GM23338 (cell line): ENCODE measurements at regions not wholly inside any gene's neighbourhood (a gene's known extent, or its start where the extent isn't known, plus 50 kb on each side); places are given as distances from the start of the nearest gene placed in this dataset.

Source experiments
- ATAC-seq: fragments of 200-7000 bp; cut with Tn5 transposase; 3 replicates; pipeline ENCODE4 v1.9.1; 2020
- DNase-seq: peaks from one replicate; pipeline ENCODE4 v3.0.0-alpha.2; 2015; ENCODE audit warnings: low spot score
- H2AFZ ChIP-seq: fragments of 200-600 bp; sonication (generic); 2 replicates; pipeline ENCODE4 v1.8.0; 2016; ENCODE audit warnings: antibody characterized with exemption, mild to moderate bottlenecking, moderate library complexity
- H3F3A ChIP-seq: fragments of 200-600 bp; sonication (generic); replicated peaks from 2 replicates; pipeline ENCODE4 v1.8.0; 2017; ENCODE audit warnings: antibody characterized with exemption, mixed run types, low read depth
- H3K27ac ChIP-seq: fragments of 200-600 bp; sonication (generic); 2 replicates; pipeline ENCODE4 v1.6.1; 2016; ENCODE audit warnings: low read depth
- H3K27me3 ChIP-seq: fragments of 200-600 bp; sonication (generic); 2 replicates; pipeline ENCODE4 v1.8.0; 2016; ENCODE audit warnings: mild to moderate bottlenecking, mixed run types, moderate library complexity; ENCODE audit not compliant: insufficient read depth
- H3K36me3 ChIP-seq: fragments of 200-600 bp; sonication (generic); 2 replicates; pipeline ENCODE4 v1.8.0; 2016; ENCODE audit warnings: mild to moderate bottlenecking; ENCODE audit not compliant: insufficient read depth
- H3K4me1 ChIP-seq: fragments of 200-600 bp; sonication (generic); 2 replicates; pipeline ENCODE4 v1.8.0; 2016; ENCODE audit warnings: mild to moderate bottlenecking, moderate library complexity; ENCODE audit not compliant: insufficient read depth
- H3K4me2 ChIP-seq: fragments of 200-600 bp; sonication (generic); 2 replicates; pipeline ENCODE4 v1.7.1; 2017; ENCODE audit warnings: mixed run types
- H3K4me3 ChIP-seq: fragments of 200-600 bp; sonication (generic); 2 replicates; pipeline ENCODE4 v1.6.1; 2016; ENCODE audit warnings: mixed run types
- H3K79me2 ChIP-seq: fragments of 200-600 bp; sonication (generic); replicated peaks from 2 replicates; pipeline ENCODE4 v1.8.0; 2017; ENCODE audit warnings: mild to moderate bottlenecking; ENCODE audit not compliant: insufficient read depth
- H3K9me2 ChIP-seq: fragments of 200-600 bp; sonication (generic); 2 replicates; pipeline ENCODE4 v1.8.0; 2017; ENCODE audit not compliant: insufficient read depth
- H4K20me1 ChIP-seq: fragments of 200-600 bp; sonication (generic); replicated peaks from 2 replicates; pipeline ENCODE4 v1.8.0; 2017; ENCODE audit warnings: mild to moderate bottlenecking; ENCODE audit not compliant: insufficient read depth
- H3K27ac Mint-ChIP-seq: 2 replicates; pipeline ENCODE4 v1.8.0; 2020; ENCODE audit warnings: inconsistent platforms, mild to moderate bottlenecking, moderate library complexity, mixed read lengths
- H3K27me3 Mint-ChIP-seq: 3 replicates; pipeline ENCODE4 v1.8.0; 2022; ENCODE audit warnings: low read depth, mild to moderate bottlenecking, moderate library complexity, mixed read lengths, inconsistent platforms; ENCODE audit not compliant: insufficient read depth, poor library complexity
- H3K36me3 Mint-ChIP-seq: 3 replicates; pipeline ENCODE4 v1.8.0; 2021; ENCODE audit warnings: low read depth, mild to moderate bottlenecking, inconsistent platforms, moderate library complexity, mixed read lengths
- H3K4me1 Mint-ChIP-seq: 3 replicates; pipeline ENCODE4 v1.8.0; 2020; ENCODE audit warnings: mild to moderate bottlenecking, inconsistent platforms, mixed read lengths
- H3K4me3 Mint-ChIP-seq: 3 replicates; pipeline ENCODE4 v1.8.0; 2021; ENCODE audit warnings: moderate library complexity, mild to moderate bottlenecking, inconsistent platforms, mixed read lengths
- H3K9me3 Mint-ChIP-seq: 3 replicates; pipeline ENCODE4 v1.8.0; 2020; ENCODE audit warnings: moderate library complexity, mild to moderate bottlenecking, inconsistent platforms, mixed read lengths
- CREB1 ChIP-seq: fragments of 250-450 bp; sonication (Bioruptor Pico); IDR thresholded peaks from 2 replicates; pipeline ENCODE4 v1.5.0; 2020; ENCODE audit warnings: low read depth, mild to moderate bottlenecking, moderate library complexity
- ETS1 ChIP-seq: IDR thresholded peaks from 2 replicates; pipeline ENCODE4 v1.6.1; 2016; ENCODE audit warnings: antibody characterized with exemption
- EZH2 ChIP-seq: fragments of 200-600 bp; sonication (generic); IDR thresholded peaks from one replicate; pipeline ENCODE4 v1.8.0; 2017; ENCODE audit warnings: antibody characterized with exemption, mild to moderate bottlenecking, low read depth; ENCODE audit not compliant: unreplicated experiment
- ZNF331 ChIP-seq: fragments of 250-450 bp; sonication (Bioruptor Pico); IDR thresholded peaks from 2 replicates; pipeline ENCODE4 v1.5.0; 2020; ENCODE audit warnings: low read depth, mild to moderate bottlenecking, moderate library complexity
- ZNF462 ChIP-seq: fragments of 250-450 bp; sonication (Bioruptor Pico); IDR thresholded peaks from 2 replicates; pipeline ENCODE4 v1.5.0; 2020; ENCODE audit warnings: mild to moderate bottlenecking, moderate library complexity
- TF ChIP-seq, protein P1 (sequence below): IDR thresholded peaks from one replicate; pipeline ENCODE4 v1.6.1; 2018; ENCODE audit warnings: antibody characterized with exemption; ENCODE audit not compliant: unreplicated experiment

- TF ChIP-seq, protein P1, sequence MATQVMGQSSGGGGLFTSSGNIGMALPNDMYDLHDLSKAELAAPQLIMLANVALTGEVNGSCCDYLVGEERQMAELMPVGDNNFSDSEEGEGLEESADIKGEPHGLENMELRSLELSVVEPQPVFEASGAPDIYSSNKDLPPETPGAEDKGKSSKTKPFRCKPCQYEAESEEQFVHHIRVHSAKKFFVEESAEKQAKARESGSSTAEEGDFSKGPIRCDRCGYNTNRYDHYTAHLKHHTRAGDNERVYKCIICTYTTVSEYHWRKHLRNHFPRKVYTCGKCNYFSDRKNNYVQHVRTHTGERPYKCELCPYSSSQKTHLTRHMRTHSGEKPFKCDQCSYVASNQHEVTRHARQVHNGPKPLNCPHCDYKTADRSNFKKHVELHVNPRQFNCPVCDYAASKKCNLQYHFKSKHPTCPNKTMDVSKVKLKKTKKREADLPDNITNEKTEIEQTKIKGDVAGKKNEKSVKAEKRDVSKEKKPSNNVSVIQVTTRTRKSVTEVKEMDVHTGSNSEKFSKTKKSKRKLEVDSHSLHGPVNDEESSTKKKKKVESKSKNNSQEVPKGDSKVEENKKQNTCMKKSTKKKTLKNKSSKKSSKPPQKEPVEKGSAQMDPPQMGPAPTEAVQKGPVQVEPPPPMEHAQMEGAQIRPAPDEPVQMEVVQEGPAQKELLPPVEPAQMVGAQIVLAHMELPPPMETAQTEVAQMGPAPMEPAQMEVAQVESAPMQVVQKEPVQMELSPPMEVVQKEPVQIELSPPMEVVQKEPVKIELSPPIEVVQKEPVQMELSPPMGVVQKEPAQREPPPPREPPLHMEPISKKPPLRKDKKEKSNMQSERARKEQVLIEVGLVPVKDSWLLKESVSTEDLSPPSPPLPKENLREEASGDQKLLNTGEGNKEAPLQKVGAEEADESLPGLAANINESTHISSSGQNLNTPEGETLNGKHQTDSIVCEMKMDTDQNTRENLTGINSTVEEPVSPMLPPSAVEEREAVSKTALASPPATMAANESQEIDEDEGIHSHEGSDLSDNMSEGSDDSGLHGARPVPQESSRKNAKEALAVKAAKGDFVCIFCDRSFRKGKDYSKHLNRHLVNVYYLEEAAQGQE, result no peak
- no peak for TF ChIP-seq EZH2
Measured at GRCh38 chrX:39481621-39482020, 616.1 kb downstream of the BCOR start (continued).

DNA sequence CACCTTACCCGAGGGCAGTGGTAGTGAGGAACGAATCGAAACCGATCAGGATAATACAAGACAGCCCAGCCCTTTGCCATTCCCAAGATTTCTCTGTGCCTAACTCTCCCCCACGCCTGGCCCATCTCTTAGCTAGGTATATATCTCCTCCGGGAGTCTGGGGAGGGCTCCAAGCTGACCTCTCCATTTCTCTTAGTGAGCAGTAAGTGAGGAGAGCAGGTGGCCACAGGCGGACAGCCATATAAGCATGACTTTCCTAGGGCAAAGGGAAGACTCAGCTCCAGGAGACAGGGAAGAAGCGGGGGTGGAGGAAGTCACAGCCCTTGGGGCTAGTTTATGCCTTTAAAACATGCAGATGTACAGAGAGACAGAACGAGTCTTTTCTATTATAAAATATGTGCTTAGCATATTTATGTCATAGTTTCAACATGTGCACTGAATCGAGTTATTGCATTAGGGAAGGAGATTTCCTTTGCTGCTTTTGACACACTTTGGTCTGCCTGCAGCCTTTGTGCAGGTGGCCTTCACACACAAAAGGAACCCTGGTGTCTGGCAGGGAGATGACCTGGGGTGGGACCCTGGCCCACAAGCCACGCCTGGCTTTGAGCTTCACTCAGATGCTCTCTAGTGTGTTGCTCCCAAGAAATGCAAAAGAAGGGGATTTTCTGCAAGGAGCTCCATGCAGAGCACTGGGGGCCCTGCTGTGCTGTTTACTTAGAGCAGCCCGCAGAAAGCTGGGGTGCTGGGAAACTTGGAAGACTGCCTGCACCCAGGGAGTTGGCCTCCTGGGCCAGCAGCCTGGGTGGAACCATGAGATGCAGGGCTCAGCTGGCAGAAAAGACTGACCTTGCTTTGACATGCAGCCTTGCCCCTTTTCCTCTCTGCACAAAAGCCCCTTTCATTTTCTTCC, 613.3 kb downstream of the BCOR start:
- no peak overlapping the region for H3K27ac ChIP-seq
- no peaks in the 10 kb centered on the region for H3K79me2 ChIP-seq
- no peaks in the 10 kb centered on the region for H3F3A ChIP-seq
- DNase-seq, result no peak
- no peaks in the 10 kb centered on the region for H3K9me3 Mint-ChIP-seq
- no peaks in the 10 kb centered on the region for H4K20me1 ChIP-seq
- no peaks in the 10 kb centered on the region for H3K36me3 Mint-ChIP-seq
- peak; percentile 87 for ATAC-seq
- peaks cover under 1% of the 10 kb centered on the region for H3K27me3 Mint-ChIP-seq
- no peak overlapping the region for H2AFZ ChIP-seq
- no peak overlapping the region for H3K27ac Mint-ChIP-seq
- H3K4me3 Mint-ChIP-seq, result no peak overlapping the region
- H3K9me2 ChIP-seq, result no peaks in the 10 kb centered on the region
- no peak overlapping the region for H3K4me2 ChIP-seq
- H3K4me1 Mint-ChIP-seq, result peaks cover 6% of the 10 kb centered on the region; the same call in 2 of the 3 replicates
- H3K27me3 ChIP-seq, result no peaks in the 10 kb centered on the region
- H3K36me3 ChIP-seq, result no peaks in the 10 kb centered on the region
- TF ChIP-seq ZNF462 (CRISPR knock-in tag) (no peak), ETS1 (no peak), CREB1 (no peak), EZH2 (no peak), ZNF331 (CRISPR knock-in tag) (no peak)
- TF ChIP-seq, protein P1, result no peak
- no peak overlapping the region for H3K4me3 ChIP-seq
- H3K4me1 ChIP-seq, result no peaks in the 10 kb centered on the region
